ENCODE measurements at regions not wholly inside any gene's neighbourhood (a gene's known extent, or its start where the extent isn't known, plus 50 kb on each side); places are given as distances from the start of the nearest gene placed in this dataset.

DNA sequence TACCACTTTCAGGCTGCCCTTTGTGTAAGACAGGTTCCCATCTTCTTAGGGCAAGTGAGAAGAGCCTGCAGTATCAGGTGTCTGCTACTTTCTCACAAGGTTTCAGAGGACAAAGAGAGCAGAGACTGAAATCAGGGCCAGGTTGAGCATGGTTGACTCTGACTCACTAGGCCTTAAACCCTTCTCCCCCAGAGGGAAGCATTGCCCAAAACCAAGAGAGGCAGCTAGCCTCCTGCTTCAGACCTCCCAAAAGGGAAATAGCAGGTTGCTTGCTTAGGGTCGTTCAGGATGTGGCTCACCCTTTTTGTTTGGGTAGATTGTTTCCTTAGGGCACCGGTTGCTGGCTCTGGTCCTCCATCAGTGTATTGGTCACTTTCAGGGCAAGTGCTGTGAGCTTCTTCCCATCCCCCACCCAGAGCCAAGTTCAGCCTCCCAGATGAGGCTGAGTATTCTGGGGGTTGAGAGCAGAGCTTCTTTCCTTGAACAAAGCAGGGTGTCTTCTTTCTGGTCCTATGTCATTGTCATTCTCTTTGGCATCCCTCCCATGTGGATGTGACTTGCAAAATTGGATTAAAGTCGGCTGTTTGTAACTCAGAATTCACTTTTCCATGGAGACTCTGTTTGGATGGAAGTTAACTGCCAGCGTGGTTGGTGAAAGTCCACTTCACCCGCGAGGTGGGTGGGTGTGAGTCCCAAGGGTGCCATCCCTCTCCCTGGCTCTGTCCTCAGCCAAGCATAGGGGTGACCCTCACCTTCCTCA, 55.5 kb upstream of the GALNT2 start:
- no peak overlapping the region for H2AK5ac ChIP-seq (ENCODE audit: low read length, severe bottlenecking)
- H3K9ac ChIP-seq (ENCODE audit: low read length), result no peak overlapping the region
- H3K18ac ChIP-seq (ENCODE audit: low read depth in 1 of 2, low read length in 2 of 2), result no peak overlapping the region
- no peak for DNase-seq
- H3K79me1 ChIP-seq (replicated peaks; ENCODE audit: low read length, poor library complexity, severe bottlenecking), result no peaks in the 10 kb centered on the region
- no peak overlapping the region for H4K91ac ChIP-seq (ENCODE audit: low read length)
- no peaks in the 10 kb centered on the region for H3K4me1 ChIP-seq (ENCODE audit: control insufficient read depth, insufficient read depth, low read depth, low read length)
- H2BK120ac ChIP-seq (ENCODE audit: low read depth, low read length), result no peak overlapping the region
- no peak overlapping the region for H3K4me2 ChIP-seq (ENCODE audit: low read length, poor library complexity, severe bottlenecking)
- no peak overlapping the region for H3K23ac ChIP-seq (ENCODE audit: low read length in 2 of 2)
- no peaks in the 10 kb centered on the region for H3K9me3 ChIP-seq (ENCODE audit: control insufficient read depth, low read length)
- H3K27me3 ChIP-seq (ENCODE audit: control insufficient read depth in 1 of 2, insufficient read depth in 1 of 2, low read length in 2 of 2), result peaks cover 0 to 5% of the 10 kb centered on the region in 2 experiments
- no peak overlapping the region for H3K4ac ChIP-seq (ENCODE audit: low read depth in 1 of 2, low read length in 2 of 2)
- no peak overlapping the region for H3K4me3 ChIP-seq (ENCODE audit: insufficient read depth in 1 of 2, low read depth in 1 of 2, low read length in 2 of 2)
- no peaks in the 10 kb centered on the region for H3K36me3 ChIP-seq (ENCODE audit: control insufficient read depth in 1 of 2, insufficient read depth in 2 of 2, low read depth in 1 of 2, low read length in 2 of 2)
- H3K14ac ChIP-seq (ENCODE audit: low read length in 2 of 2), result no peak overlapping the region
- no peak overlapping the region for H2BK15ac ChIP-seq (ENCODE audit: low read depth, poor library complexity, severe bottlenecking)
- H2BK5ac ChIP-seq (ENCODE audit: low read depth, low read length, poor library complexity, severe bottlenecking), result no peak overlapping the region
- H4K8ac ChIP-seq (ENCODE audit: low read length), result no peak overlapping the region
- 69% methylated on average over 4 of the region's 6 CpGs for WGBS
- no peak overlapping the region for H2BK12ac ChIP-seq (ENCODE audit: low read length in 2 of 2)
- H2AFZ ChIP-seq (ENCODE audit: low read depth, low read length), result no peak overlapping the region
- H3K27ac ChIP-seq (ENCODE audit: low read length, poor library complexity, severe bottlenecking), result no peak overlapping the region

DNA sequence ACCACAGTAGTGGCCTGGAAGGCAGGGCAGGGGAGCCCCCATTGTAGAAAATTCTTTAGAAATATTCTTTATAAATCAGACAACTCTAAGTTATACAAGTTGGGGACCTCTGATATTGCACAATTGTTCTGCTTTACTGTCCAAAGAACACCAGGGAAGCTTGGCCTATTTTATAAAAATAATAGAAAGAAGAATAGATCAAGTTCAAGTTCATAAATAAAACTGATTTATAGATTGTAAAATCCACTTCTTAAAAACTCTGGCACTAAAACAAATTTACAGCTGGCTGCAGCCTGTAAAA, 55.0 kb upstream of the GALNT2 start:
- Histone ChIP-seq H2BK12ac (ENCODE audit: low read length in 2 of 2) (no peak overlapping the region), H3K9me3 (ENCODE audit: control insufficient read depth, low read length) (no peaks in the 10 kb centered on the region), H2BK15ac (ENCODE audit: low read depth, poor library complexity, severe bottlenecking) (no peak overlapping the region), H3K18ac (ENCODE audit: low read depth in 1 of 2, low read length in 2 of 2) (no peak overlapping the region), H3K9ac (ENCODE audit: low read length) (no peak overlapping the region), H3K4me3 (ENCODE audit: insufficient read depth in 1 of 2, low read depth in 1 of 2, low read length in 2 of 2) (no peak overlapping the region), H3K4me2 (ENCODE audit: low read length, poor library complexity, severe bottlenecking) (no peak overlapping the region), H3K27ac (ENCODE audit: low read length, poor library complexity, severe bottlenecking) (no peak overlapping the region), H3K27me3 (ENCODE audit: control insufficient read depth in 1 of 2, insufficient read depth in 1 of 2, low read length in 2 of 2) (peaks cover 0 to 5% of the 10 kb centered on the region in 2 experiments), H4K91ac (ENCODE audit: low read length) (no peak overlapping the region), H3K14ac (ENCODE audit: low read length in 2 of 2) (no peak overlapping the region), H2AK5ac (ENCODE audit: low read length, severe bottlenecking) (no peak overlapping the region), H2BK5ac (ENCODE audit: low read depth, low read length, poor library complexity, severe bottlenecking) (no peak overlapping the region), H3K79me1 (replicated peaks; ENCODE audit: low read length, poor library complexity, severe bottlenecking) (no peaks in the 10 kb centered on the region), H3K23ac (ENCODE audit: low read length in 2 of 2) (no peak overlapping the region), H3K36me3 (ENCODE audit: control insufficient read depth in 1 of 2, insufficient read depth in 2 of 2, low read depth in 1 of 2, low read length in 2 of 2) (no peaks in the 10 kb centered on the region), H4K8ac (ENCODE audit: low read length) (no peak overlapping the region), H2AFZ (ENCODE audit: low read depth, low read length) (no peak overlapping the region), H3K4me1 (ENCODE audit: control insufficient read depth, insufficient read depth, low read depth, low read length) (no peaks in the 10 kb centered on the region), H3K4ac (ENCODE audit: low read depth in 1 of 2, low read length in 2 of 2) (no peak overlapping the region), H2BK120ac (ENCODE audit: low read depth, low read length) (no peak overlapping the region)
- no peak for DNase-seq

DNA sequence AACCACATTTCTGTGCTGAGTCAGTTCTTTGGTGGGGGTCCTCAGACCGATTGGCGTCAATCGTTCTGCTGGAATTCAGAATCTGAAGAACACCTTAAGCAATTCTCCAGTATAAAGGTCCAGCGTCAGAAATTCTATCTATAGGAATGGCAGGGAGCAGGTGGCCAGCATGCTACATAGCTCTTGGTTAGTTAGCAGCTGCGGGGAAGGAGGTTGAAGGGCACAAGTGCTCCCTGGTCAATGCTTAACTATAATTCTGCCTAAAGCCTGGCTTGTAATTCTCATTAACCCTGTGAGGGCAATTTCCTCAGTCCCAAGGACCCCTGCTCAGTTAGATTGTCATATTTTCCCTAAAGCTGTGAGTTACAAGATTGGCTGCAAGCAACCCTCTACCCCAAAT, 54.3 kb upstream of the GALNT2 start:
- H2BK15ac ChIP-seq (ENCODE audit: low read depth, poor library complexity, severe bottlenecking), result no peak overlapping the region
- peaks cover 0 to 5% of the 10 kb centered on the region in 2 experiments for H3K27me3 ChIP-seq (ENCODE audit: control insufficient read depth in 1 of 2, insufficient read depth in 1 of 2, low read length in 2 of 2)
- H4K91ac ChIP-seq (ENCODE audit: low read length), result no peak overlapping the region
- no peak for DNase-seq
- no peak overlapping the region for H2BK120ac ChIP-seq (ENCODE audit: low read depth, low read length)
- peak overlapping the region; percentile 4 for H3K4me2 ChIP-seq (ENCODE audit: low read length, poor library complexity, severe bottlenecking)
- H2AFZ ChIP-seq (ENCODE audit: low read depth, low read length), result no peak overlapping the region
- H3K9ac ChIP-seq (ENCODE audit: low read length), result no peak overlapping the region
- 93% methylated on average over 5 of the region's 5 CpGs for whole genome bisulfite sequencing
- H3K9me3 ChIP-seq (ENCODE audit: control insufficient read depth, low read length), result no peaks in the 10 kb centered on the region
- no peak overlapping the region for H3K27ac ChIP-seq (ENCODE audit: low read length, poor library complexity, severe bottlenecking)
- H3K23ac ChIP-seq (ENCODE audit: low read length in 2 of 2), result no peak overlapping the region
- H3K4me1 ChIP-seq (ENCODE audit: control insufficient read depth, insufficient read depth, low read depth, low read length), result no peaks in the 10 kb centered on the region
- no peak overlapping the region for H3K4ac ChIP-seq (ENCODE audit: low read depth in 1 of 2, low read length in 2 of 2)
- no peak overlapping the region for H3K14ac ChIP-seq (ENCODE audit: low read length in 2 of 2)
- H3K18ac ChIP-seq (ENCODE audit: low read depth in 1 of 2, low read length in 2 of 2), result no peak overlapping the region
- no peaks in the 10 kb centered on the region for H3K79me1 ChIP-seq (replicated peaks; ENCODE audit: low read length, poor library complexity, severe bottlenecking)
- H2BK12ac ChIP-seq (ENCODE audit: low read length in 2 of 2), result no peak overlapping the region
- no peak overlapping the region for H2BK5ac ChIP-seq (ENCODE audit: low read depth, low read length, poor library complexity, severe bottlenecking)
- no peak overlapping the region for H4K8ac ChIP-seq (ENCODE audit: low read length)
- no peak overlapping the region for H3K4me3 ChIP-seq (ENCODE audit: insufficient read depth in 1 of 2, low read depth in 1 of 2, low read length in 2 of 2)
- no peak overlapping the region for H2AK5ac ChIP-seq (ENCODE audit: low read length, severe bottlenecking)
- no peaks in the 10 kb centered on the region for H3K36me3 ChIP-seq (ENCODE audit: control insufficient read depth in 1 of 2, insufficient read depth in 2 of 2, low read depth in 1 of 2, low read length in 2 of 2)

DNA sequence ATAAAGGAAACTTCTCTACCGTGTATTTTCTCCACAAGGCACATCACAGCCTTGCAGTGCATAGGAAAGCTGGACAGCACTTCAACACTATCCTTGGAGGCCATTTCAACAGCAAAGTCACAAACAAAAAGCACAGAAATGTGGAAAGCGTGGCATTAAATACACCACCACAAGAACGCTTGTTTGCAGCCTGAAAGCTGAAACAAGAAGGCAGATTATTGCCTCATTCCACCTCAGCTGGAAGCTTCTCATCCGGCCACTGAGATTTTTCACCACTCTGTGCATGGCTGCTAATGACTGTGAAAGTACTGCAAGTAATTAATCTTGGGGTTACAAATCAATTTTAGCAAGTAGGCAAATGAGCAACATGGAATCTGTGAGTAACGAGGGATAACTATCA, 50.9 kb upstream of the GALNT2 start:
- Histone ChIP-seq H3K23ac (ENCODE audit: low read length in 2 of 2) (no peak overlapping the region), H3K36me3 (ENCODE audit: control insufficient read depth in 1 of 2, insufficient read depth in 2 of 2, low read depth in 1 of 2, low read length in 2 of 2) (no peaks in the 10 kb centered on the region), H2AK5ac (ENCODE audit: low read length, severe bottlenecking) (no peak overlapping the region), H3K4me1 (ENCODE audit: control insufficient read depth, insufficient read depth, low read depth, low read length) (no peaks in the 10 kb centered on the region), H3K14ac (ENCODE audit: low read length in 2 of 2) (no peak overlapping the region), H3K27ac (ENCODE audit: low read length, poor library complexity, severe bottlenecking) (no peak overlapping the region), H2BK5ac (ENCODE audit: low read depth, low read length, poor library complexity, severe bottlenecking) (no peak overlapping the region), H4K91ac (ENCODE audit: low read length) (no peak overlapping the region), H2BK12ac (ENCODE audit: low read length in 2 of 2) (no peak overlapping the region), H3K4me3 (ENCODE audit: insufficient read depth in 1 of 2, low read depth in 1 of 2, low read length in 2 of 2) (no peak overlapping the region), H3K79me1 (replicated peaks; ENCODE audit: low read length, poor library complexity, severe bottlenecking) (no peaks in the 10 kb centered on the region), H4K8ac (ENCODE audit: low read length) (no peak overlapping the region), H2AFZ (ENCODE audit: low read depth, low read length) (no peak overlapping the region), H3K4me2 (ENCODE audit: low read length, poor library complexity, severe bottlenecking) (no peak overlapping the region), H3K18ac (ENCODE audit: low read depth in 1 of 2, low read length in 2 of 2) (no peak overlapping the region), H3K9me3 (ENCODE audit: control insufficient read depth, low read length) (no peaks in the 10 kb centered on the region), H3K9ac (ENCODE audit: low read length) (no peak overlapping the region), H3K27me3 (ENCODE audit: control insufficient read depth in 1 of 2, insufficient read depth in 1 of 2, low read length in 2 of 2) (peaks cover 0 to 12% of the 10 kb centered on the region in 2 experiments), H3K4ac (ENCODE audit: low read depth in 1 of 2, low read length in 2 of 2) (no peak overlapping the region), H2BK15ac (ENCODE audit: low read depth, poor library complexity, severe bottlenecking) (no peak overlapping the region), H2BK120ac (ENCODE audit: low read depth, low read length) (no peak overlapping the region)
- 72% methylated on average over 4 of the region's 5 CpGs for WGBS
- DNase-seq, result no peak

Measured in mesenchymal stem cell (in vitro differentiated cells and primary cell).